ENCODE measurements at regions not wholly inside any gene's neighbourhood (a gene's known extent, or its start where the extent isn't known, plus 50 kb on each side); places are given as distances from the start of the nearest gene placed in this dataset.
"Not testable (repeated sequence)": the region's sequence is repeated elsewhere in the genome, so short reads cannot be mapped to it uniquely, and the experiment has no call there.

DNA sequence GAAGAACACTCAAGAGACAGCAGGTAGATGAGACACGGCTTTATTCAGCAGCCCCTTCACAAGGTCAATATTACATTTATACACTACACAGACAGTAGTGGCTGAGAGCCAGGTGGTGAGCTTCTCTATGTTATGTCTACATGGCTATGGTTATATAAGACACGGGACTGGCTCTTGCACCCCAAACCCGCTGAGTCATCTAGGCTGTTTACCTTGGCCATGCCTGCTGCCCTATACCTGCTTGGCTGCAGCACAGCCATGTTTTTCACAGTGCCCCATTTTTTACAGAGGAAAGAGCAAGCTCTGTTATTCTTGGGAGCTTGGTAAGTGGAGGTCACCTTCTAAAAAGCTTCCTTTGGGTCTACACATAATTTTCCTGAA lies 231.6 kb downstream of the IGSF11 start:
- no peak for DNase-seq (ENCODE audit: low spot score)
- no peak overlapping the region for H3K4me3 ChIP-seq
- TF ChIP-seq, protein P1, sequence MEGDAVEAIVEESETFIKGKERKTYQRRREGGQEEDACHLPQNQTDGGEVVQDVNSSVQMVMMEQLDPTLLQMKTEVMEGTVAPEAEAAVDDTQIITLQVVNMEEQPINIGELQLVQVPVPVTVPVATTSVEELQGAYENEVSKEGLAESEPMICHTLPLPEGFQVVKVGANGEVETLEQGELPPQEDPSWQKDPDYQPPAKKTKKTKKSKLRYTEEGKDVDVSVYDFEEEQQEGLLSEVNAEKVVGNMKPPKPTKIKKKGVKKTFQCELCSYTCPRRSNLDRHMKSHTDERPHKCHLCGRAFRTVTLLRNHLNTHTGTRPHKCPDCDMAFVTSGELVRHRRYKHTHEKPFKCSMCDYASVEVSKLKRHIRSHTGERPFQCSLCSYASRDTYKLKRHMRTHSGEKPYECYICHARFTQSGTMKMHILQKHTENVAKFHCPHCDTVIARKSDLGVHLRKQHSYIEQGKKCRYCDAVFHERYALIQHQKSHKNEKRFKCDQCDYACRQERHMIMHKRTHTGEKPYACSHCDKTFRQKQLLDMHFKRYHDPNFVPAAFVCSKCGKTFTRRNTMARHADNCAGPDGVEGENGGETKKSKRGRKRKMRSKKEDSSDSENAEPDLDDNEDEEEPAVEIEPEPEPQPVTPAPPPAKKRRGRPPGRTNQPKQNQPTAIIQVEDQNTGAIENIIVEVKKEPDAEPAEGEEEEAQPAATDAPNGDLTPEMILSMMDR (IDR thresholded peaks at IDR 0.05): no peak
- H3K27ac ChIP-seq: no peak overlapping the region

DNA sequence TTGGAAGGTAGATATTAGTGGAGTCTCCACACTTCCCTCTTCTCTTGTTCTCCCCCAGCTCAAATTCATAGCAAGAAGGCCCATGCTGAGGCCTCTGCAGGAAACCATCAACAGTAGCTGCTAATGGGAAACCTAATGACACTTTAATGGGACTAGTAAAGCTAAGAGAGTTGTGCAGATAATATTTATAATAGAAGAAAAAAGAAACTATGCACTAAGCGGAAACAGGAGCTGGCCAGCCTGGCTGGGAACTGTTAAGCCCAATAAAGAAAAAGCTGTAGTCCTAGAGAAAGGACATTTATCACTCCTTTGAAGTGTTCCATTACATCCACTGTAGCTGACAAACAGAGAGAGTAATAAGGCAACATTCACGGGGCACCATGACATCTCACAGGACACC lies 229.6 kb downstream of the IGSF11 start:
- Histone ChIP-seq H3K4me3 (no peak overlapping the region), H3K27ac (no peak overlapping the region)
- TF ChIP-seq, protein P1 (IDR thresholded peaks at IDR 0.05): no peak
- DNase-seq (ENCODE audit: low spot score): no peak

DNA sequence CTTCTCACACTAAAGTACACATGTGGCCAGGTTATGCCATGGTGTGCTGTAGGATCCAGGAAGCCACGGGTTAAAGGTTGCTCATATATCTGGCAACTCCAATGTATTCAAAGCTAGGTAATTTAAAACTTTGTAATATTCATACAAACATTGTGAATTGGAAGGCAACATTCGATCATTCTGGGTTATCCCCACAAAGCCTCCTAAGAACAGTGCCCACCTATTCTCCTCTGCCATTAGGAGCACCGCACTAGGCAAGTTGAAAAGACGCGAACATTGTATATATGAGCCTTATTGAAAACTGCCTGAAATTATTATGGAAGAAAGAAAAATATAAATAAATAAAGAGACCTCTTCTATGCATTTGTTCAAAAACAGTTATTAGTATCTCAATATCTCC lies 228.2 kb downstream of the IGSF11 start:
- DNase-seq (ENCODE audit: low spot score): no peak
- H3K27ac ChIP-seq: no peak overlapping the region
- H3K4me3 ChIP-seq: no peak overlapping the region
- TF ChIP-seq, protein P1 (IDR thresholded peaks at IDR 0.05): no peak

DNA sequence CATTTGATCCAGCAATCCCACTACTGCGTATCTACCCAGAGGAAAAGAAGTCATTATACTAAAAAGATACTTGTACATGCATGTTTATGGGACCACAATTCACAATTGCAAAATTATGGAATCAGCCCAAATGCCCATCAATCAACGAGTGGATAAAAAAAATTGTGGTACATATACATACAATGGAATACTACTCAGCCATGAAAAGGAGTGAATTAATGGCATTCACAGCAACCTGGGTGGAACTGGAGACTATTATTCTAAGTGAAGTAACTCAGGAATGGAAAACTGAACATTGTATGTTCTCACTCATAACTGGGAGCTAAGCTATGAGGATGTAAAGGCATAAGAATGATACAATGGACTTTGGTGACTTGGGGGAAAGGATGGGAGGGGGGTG lies 227.3 kb downstream of the IGSF11 start:
- not testable (repeated sequence) for H3K27ac ChIP-seq; H3K4me3 ChIP-seq; DNase-seq (ENCODE audit: low spot score)

DNA sequence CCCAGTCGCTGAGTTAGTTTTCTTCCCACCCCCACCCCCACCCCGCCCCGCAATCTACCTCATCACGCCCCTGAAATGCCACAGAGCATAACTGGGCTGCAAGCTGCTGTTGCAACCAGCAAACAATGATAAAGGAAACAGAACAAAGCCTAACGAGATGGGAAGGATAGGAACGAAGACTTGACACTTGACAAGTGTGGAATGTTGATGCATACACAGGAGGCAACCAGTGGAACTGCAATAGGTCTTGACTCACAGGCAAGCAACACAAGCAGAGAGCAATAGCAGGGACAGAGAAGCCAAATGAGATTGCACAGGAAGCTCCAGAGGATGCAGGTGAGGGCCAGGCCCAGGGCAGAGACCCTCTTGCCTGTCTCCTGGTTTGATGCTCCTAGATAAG lies 225.9 kb downstream of the IGSF11 start:
- TF ChIP-seq, protein P1 (IDR thresholded peaks at IDR 0.05): no peak
- Histone ChIP-seq H3K27ac (no peak overlapping the region), H3K4me3 (no peak overlapping the region)
- DNase-seq (ENCODE audit: low spot score): no peak

DNA sequence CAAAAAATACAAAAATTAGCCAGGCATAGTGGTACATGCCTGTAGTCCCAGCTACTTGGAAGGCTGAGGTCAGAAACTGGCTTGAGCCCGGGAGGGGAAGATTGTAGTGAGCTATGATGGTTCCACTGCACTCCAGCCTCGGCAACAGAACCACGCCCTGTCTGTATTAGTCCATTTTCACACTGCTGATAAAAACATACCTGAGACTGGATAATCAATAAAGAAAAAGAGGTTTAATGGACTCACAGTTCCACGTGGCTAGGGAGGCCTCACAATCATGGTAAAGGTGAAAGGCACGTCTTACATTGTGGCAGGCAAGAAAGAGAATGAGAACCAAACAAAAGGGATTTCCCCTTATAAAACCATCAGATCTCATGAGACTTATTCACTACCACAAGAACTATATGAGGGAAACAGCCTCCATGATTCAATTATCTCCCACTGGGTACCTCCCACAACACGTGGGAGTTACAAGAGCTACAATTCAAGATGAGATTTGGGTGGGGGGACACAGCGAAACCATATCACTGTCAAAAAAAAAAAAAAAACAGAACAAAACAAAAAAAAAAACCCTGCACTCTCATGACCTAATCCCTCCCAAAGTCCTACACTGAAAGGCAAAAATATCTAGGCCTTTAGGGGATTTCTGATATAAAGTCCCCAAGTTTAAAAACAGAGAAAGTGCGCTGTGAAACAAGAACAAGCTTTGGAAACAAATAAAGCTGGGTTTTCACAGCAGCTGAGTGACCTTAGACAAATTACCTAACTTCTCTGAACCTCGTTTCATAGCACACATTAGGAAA lies 224.7 kb downstream of the IGSF11 start:
- no peak overlapping the region for H3K27ac ChIP-seq
- TF ChIP-seq, protein P1 (IDR thresholded peaks at IDR 0.05): no peak
- H3K4me3 ChIP-seq: no peak overlapping the region
- DNase-seq (ENCODE audit: low spot score): no peak

DNA sequence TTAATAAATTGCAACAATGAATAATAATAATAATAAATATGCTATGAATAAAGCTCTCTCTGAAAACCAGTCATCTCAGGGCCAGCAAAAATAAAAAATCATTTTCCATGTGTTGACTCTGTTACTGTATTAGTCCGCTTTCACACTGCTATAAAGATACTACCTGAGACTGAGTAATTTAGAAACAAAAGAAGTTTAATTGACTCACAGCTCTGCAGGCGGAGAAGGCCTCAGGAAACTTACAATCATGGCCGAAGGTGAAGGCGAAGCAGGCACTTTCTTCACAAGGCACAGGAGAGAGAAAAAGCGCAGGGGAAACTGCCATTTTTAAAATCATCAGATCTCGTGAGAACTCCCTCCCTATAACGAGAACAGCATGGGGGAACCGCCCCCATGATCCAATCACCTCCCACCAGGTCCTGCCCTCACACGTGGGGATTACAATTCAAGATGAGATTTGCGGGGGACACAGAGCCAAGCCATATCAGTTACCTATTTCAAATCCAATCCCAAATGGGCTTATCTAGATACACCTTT lies 224.1 kb downstream of the IGSF11 start:
- no peak for DNase-seq (ENCODE audit: low spot score)
- Histone ChIP-seq H3K27ac (no peak overlapping the region), H3K4me3 (no peak overlapping the region)
- TF ChIP-seq, protein P1 (IDR thresholded peaks at IDR 0.05): no peak

Data from coronary artery (tissue), 2 donors.